Epidermal melanocyte (primary cell): ENCODE measurements at regions not wholly inside any gene's neighbourhood (a gene's known extent, or its start where the extent isn't known, plus 50 kb on each side); places are given as distances from the start of the nearest gene placed in this dataset.

Source experiments
- DNase-seq: peaks from one replicate; pipeline ENCODE4 v3.0.0; 2011; ENCODE audit warnings: low spot score; ENCODE audit not compliant: insufficient read length

DNA sequence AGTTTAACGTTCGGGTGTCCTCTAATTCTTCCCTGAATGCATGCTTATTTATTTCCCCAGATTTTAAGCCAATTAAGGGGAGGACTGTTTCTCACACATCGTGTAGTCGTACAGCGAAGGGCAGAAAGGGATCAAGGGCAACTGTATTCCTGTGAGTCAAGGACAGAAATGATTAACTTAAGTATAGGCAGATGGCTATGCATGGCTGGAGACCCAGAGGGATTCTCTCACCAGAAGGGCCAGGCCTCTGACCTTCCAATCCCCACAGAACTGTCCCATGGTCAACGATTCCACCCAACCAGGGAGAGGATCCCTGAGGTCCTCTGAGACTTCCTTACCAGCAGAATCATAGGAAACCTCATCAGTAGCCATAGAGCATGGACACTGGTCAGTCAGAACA lies 161.8 kb upstream of the MAP1B start:
- DNase-seq = no peak

DNA sequence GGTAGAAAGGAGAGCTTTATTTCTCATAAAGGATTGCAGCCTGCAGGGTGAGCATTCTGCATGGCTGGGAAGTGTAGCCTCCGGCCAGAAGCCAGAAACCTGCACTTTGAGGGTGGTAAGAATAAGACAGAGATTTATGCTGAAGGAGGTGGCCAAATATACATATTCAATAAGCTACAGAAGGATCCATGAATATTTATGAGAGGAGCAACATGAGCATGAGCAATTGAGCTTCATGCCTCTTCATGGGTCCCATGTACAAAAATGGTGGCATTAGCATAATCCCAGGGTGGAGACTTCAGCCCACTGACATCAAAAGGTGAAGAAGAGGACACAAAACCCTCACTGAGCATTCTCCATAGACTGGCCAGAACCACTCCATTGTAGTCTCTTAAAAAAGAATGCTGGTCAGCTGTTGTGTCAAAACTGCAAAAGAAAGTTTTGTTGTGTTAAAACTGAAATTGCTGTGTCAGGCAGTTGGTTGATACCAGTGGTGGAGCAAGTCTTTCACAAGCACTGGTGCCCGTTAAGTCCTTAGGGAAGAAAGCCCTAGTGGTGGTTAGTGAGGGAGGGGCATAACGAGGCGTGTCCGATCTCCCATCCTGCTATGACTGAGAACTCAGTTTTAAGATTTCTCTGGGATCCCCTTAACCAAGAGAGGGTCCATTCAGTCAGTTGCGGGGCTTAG lies 160.8 kb upstream of the MAP1B start:
- no peak for DNase-seq

DNA sequence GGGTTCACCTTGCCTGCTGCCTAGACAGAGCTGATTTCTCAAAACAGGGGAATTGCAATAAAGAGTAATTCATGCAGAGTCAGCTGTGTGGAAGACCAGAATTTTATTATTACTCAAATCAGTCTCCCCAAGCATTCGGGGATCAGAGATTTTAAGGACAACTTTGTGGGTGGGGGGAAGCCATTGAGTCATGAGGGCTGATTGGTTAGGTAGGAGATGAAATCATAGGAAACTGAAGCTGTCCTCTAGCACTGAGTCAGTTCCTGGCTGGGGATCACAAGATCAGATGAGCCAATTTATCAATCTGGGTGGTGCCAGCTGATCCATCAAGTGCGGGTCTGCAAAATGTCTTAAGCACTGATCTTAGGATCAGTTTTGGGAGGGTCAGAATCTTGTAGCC lies 159.1 kb upstream of the MAP1B start:
- DNase-seq = no peak

DNA sequence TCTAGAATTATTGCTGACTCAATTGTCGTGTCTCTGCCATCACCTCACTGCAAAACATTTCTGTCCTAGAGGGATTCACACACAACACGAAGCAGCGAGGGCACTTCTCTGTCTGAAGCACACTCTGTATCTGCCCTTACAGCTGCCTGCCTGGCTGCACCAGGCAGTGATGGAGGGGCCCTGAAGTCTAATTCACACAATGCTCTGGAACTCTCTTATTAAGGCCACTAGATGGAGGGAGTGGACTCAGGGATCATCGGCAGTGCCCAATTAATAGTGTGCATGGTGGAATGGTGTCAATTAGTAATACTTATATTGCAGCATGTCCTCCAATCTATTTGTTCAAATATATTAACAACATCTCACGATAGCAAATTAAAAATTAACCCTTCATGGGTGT lies 157.5 kb upstream of the MAP1B start:
- DNase-seq = no peak

DNA sequence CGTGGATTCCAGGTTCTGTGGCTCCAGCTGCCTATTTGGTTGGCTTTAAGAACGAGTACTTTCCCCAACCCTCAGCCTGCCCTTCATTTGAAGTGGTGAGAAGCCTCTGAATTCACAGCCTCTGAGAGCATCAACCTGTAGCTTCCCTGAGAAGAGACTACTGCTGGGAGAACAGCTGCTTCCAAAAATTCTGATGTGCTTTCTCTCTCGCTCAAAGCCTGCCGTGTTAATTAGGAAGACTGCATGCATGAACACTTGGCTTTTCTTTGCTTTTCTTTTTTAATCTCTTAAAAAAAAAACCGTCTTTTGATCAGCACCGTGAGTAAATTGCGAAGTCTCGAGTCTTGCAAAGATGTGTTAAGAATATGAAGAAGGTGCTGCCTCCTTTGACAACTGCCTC lies 153.4 kb upstream of the MAP1B start:
- DNase-seq = no peak

DNA sequence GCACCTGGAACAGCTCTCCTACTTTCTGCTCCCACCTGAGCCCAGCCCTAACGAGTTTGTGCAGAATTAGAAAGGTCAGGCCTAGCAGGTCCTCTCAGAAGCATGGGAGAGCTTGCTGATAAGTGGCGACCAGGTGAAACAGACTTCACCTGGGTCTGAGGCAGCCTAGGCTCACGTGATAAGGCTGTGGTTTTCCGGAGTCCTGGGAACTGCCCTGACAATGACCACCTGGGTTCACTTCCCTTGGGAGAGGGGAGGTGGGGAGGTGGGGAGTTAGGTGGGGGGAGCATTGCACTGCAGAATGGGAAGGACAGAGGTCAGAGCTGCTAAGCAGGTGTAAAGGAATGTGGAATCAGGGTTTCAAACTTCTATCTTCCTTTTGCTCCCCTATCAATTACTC lies 152.9 kb upstream of the MAP1B start:
- DNase-seq = no peak

DNA sequence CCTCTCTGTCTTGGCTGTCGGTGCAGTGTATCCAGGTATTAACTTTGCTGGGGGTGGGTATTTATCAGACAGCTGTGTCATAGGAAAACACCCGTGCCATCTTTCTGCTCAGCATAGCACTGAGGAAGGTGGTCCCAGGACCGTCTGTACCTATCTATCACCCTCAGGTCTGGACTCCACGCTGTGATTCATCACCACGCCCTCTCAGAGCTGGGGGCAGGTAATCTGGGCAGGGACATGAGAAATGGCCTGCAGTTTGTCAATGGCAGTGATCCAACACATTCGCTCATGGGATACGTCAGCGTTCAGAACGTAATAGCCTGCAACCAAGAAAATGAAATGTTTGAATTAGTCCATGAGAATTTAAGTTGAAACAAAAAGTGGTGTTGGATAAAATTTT lies 151.6 kb upstream of the MAP1B start:
- DNase-seq = no peak

DNA sequence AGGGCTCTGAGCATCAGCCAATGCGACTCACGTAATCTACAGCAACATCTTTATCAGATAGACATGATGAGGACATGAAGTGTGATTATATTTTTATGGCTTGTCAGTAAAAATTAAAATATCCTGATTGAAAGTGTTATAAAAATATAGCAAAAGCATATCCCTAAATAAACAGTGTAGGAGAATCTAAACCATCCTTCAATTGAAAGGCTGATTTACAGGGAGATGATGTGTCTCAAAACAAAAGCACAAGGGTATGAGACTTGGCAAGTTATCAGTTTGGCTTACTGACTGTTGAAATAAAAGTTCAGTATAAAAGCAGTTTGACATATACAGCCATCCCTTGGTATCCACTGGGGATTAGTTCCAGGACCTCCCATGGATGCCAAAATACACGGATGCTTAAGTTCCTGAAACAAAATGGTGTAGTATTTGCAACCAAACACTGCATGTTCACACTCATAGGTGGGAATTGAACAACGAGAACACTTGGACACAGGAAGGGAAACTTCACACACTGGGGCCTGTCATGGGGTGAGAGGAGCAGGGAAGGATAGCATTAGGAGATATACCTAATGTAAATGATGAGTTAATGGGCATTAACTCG lies 149.9 kb upstream of the MAP1B start:
- no peak for DNase-seq

DNA sequence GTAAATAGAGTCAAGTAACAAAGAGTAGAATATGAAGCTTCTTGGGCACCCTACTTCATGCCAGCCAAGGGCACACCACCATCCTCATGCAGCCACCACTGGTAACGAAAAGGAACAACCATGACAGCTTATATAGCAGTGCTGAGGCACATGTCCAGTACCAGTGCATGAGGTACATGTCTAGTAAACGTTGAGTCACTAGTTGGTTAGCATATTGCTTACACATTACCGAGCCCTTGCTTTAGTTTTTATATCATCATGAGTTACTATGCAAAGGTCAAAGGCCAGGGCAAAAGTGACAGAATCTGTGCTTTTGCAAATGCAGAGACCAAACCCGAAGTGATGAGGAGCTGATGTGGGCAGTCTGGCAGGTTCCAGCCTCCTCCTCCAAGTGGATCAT lies 147.1 kb upstream of the MAP1B start:
- DNase-seq = no peak

DNA sequence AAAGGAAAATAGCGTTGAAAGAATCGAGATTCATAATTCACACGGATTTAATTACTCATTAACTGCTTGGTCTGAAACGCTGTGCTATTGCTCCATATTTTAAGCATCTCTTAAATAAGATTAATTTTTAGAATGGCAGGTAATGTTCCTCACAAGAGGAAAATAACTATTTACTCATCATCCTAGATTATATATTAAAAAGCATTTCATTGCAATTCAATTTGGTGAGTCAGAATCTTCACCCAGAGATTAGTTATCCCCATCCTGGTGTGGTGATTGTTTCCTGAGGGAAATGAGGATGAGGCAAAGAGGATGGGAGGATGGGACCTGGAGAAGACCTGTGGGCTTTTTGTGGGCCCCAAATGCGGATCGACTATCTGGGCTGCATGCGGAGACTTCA lies 145.5 kb upstream of the MAP1B start:
- DNase-seq = no peak

DNA sequence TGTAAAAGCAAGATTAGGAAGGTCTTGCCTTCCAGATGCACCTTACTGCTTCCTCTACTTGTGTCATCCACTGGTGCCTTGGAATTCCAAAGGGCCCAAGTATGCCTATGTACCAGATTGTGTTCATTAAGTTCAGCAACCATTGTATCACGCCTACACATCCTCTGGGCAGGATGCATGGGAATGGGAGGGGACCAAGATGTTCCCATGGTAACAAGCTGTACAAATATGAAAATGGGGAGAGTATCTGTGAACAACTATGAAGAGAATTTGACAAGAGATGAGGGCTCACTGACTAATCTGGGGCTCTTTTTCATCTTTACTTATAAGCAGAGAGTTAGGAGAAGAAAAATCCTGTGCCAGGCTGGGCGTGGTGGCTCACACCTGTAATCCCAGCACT lies 137.8 kb upstream of the MAP1B start:
- no peak for DNase-seq

DNA sequence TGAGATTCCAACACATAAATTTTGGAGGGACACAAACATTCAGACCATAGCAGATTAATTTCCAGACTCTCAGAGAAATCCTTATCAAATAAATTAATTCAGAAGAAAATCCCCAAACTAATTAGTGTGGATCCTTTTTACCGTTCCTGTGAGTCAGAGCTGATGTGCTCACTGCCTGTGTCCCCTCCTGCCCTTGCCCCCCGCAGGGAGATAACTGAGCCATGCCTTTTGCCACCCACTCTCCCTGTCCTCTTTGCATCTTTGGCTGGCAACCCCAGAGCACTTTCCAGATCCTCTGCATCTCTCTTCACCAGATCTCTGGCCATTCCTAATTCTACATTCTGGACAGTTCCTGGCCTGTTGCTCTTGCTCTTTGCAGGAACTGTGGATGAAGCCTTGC lies 135.4 kb upstream of the MAP1B start:
- DNase-seq = no peak

DNA sequence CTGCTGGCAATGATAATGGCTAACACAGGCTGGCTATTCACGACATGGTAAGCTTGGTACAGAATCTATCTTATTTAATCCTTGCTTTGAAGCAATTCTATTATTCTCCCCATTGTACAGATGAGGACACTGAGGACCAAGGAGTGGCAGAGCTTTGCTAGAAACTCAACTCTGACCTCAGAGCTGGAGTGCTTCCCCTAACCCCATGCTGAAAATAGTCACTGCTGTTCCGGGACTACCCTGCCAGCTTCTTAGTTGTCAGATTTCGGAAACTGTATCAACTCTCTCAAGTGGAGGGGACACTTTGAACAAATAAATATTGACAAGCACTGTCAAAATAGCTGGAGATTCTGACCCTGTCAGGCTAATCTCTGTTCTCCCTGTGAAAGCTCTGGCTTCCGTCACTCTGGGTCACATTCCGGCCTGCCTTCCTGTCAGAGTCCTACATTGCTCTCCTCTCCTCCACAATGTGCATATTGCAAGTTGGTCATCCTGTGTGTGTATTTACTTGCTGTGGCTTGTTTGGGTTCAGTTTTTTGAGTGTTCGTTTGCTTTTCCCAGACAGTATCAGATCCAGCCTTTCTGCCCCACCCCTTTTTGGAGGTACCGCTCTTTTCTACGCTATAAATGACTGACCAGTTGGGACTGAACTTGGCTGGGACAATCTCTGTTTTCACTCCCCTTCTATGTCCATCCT lies 134.3 kb upstream of the MAP1B start:
- no peak for DNase-seq

DNA sequence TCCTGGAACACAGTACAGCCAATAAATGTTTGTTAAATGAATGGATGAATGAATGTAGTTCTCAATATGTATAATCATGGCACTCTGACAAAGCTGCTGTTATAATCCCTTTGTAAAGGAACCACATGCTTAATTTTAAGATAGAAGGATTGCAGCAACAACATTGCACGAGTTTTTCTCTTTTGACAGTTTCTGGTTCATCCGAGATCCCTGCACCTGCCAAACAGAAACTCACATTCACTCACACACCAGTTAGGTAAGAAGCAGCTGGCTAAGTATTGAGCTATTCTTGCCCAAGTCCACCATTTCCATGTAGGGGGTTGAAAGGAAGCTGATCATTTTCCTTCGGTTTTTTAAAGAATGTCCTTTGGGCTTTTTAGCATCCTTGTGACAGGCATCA lies 133.7 kb upstream of the MAP1B start:
- no peak for DNase-seq

DNA sequence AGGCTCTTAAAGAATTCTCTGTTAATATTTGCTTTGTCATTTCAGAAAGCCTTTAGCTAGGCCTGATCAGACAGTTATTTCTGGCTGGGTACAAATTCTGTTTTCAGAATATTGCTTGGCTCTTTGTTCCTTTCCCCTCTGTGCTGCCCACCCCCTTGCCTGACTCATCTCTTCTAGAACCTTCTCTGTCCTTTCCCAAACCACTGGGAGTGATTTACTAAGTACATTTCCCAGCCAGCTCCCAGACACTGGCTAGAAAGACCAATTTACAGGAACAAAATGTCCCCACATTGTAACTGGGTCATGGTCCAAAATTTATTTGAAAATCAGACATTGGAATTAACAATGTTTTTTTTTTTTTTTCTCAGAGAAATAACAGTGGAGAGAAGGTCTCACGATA lies 133.1 kb upstream of the MAP1B start:
- DNase-seq = no peak

DNA sequence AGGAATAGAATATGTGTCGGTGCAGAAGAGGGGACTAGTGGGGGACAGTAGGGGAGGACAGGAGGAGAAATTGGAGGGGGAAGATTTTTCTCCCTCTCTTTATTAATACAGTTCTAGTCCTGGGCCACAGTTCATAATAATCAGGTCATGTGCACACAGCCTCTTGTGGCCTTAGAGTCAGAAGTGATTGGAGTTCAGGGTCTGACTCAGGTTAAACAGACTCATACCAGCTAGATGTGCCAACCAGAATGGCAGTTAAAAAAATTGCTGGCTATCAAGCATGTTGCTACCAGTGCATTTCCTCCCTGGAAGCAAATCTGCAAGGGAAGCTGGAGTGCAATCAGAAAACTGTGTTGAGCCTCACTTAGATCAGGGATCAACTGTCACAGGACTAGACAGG lies 132.7 kb upstream of the MAP1B start:
- no peak for DNase-seq

DNA sequence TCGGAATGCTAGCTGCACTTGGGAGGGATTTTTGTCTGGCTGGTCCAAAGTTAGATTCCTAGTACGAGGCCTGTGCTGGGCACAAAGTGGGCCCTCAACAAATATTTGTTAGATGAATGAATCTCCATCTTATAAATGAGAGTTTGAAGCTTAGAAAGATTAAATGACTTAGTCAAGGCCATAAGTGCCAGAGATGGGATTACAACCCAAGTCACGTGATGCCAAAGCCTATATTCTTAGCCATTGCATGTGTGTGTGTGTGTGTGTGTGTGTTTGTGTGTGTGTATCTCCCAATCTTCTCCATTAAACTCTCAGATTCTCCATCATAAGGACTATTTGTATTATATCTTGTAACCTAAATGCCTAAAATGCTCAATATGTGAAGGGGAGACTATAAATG lies 130.8 kb upstream of the MAP1B start:
- DNase-seq = no peak

DNA sequence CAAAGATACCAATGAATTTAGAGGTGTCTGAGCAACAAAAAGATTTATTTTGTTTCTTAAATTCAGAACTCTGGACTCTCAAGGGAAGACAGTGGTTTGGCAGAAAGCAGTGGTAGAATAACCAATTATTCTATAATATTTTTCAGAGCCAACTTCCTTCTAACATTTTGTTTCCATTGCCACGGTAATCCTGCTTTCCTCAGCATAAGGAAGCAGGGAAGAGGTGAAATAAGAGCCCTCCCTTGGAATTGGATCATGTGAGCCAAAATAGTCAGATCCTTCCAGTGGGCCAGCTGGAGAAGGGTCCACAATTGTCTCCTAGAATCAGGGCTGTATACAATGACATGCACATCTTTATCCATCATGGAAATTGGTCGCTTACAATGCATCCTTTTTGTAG lies 130.0 kb upstream of the MAP1B start:
- no peak for DNase-seq

DNA sequence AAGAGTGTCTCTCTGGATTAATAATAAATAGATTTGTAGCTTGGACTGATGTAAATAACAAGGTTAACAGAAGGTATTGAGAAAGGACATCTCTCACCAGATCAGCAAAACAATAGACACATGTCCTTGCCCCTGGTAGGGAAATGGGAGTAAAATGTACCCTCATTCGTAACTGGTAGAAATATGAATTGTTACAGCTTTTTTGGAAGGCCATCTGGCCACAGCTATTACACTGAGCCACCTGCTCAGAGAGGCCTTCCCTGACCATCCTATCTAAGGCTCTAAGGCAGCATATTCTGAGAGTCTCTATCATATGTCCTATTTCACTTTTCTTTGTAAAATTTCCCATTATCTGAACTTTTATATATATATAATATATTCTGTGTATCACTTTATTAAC lies 129.1 kb upstream of the MAP1B start:
- DNase-seq = no peak

DNA sequence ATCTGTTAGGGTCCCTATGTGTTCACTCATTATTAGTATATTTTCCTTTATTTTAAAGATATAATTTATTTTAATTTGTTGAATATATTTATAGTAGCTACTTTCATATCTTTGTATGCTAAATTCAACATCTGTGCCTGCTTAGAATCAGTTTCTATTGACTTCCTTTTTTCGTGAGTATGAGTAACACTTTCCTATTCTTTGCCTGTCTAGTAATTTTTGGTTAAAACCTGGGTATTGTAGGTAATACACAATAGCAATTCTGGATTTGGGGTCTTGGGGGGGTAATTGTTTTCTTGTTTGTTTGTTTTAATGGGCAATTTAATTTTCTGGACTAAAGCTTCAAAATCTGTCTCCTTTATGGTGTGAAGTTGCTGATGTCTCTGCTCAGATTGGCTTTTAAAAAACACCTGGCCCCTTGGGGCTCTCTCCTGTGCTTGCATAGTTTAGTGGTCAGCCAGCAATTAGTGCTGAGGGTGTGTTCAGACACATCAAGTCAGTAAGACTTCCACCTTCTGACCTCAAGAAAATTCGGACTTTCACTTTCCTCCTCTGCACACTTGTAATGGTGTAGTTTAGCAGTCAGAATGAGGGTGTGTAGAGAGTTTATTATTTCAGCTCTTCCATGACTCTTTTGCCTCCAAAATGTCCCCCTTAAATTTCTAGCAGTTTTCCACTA lies 124.4 kb upstream of the MAP1B start:
- DNase-seq = no peak

DNA sequence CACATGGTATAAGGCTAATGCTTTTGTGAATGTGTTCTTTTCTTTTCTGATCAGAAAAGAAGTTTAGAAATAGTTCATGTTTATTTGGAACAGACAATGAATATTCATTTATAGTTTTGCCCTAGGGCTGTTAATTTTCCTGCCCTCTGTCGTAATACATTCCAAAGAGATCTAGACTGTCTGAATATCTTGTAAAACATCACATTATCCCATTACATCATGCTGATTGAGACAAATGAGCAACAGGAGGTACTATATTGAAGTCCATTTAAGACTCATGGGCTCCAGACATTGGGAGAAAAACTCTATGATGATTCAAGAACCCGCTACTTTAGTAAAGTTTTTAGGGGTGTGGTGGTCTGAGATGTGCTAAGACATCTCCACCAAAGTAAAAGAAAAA lies 121.2 kb upstream of the MAP1B start:
- no peak for DNase-seq

DNA sequence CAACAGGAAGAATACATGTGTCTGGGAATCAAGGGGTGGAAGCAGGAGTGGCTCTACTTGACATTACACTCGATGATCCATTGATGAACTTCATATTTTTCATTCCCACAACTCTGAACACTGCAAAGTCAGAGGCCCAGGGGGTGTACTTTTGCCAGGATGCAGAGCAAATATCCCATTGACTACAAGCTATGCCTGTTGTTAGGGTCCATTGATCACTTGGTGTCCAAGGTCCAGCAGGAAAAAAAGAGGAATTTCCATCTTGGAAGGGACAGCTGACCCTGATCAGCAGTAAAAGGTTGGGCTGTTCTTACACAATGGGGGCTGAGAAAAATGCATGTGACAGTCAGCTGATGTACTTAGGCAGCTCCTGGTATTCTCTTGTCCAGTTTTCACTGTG lies 118.5 kb upstream of the MAP1B start:
- DNase-seq = no peak

DNA sequence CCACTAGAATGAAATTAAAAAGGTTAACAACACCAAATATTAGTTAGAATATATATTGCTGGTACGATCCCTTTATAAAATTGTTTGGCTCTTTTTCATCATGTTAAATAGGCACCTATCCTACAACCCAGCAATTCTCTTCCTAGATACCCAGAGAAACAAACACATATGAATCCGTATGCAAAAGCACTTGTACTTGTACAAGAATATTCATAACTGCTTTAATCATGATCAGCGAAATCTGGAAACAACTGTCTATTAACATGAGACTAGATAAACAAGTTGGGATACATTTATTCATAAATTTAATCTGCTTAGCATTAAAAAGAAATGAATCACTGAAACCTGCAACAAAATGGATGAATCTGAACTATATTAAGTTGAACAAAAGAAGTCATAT lies 113.7 kb upstream of the MAP1B start:
- no peak for DNase-seq
